ENCODE measurements at regions not wholly inside any gene's neighbourhood (a gene's known extent, or its start where the extent isn't known, plus 50 kb on each side); places are given as distances from the start of the nearest gene placed in this dataset.

DNA sequence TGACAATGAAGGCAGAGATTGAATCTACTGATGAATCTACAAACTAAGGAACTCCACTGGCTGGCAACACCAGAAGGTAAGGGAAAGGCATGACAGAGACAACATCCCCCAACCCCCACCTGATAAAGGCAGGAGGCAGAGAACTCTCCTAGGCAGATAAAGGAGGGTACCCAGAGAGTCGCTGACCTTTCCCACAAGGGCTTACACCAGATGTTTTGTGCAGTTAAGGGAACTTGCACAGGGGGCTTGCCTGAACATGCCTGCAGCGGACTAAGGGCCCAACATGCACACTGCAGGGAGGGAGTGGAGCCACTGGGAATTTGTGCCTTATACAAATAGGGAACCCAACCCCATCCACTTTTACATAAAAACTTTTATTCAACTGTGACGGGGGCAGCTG, 1996.9 kb upstream of the RAG2 start:
- TF ChIP-seq EZH2 (IDR thresholded peaks at IDR 0.05; ENCODE audit: insufficient read depth, poor library complexity, severe bottlenecking) = no peak
- TF ChIP-seq EZH2phosphoT487 (IDR thresholded peaks at IDR 0.05; ENCODE audit: insufficient read depth, low read depth) = no peak

Measured in GM23248 (cell line).